GM18867 (cell line): ENCODE measurements at regions not wholly inside any gene's neighbourhood (a gene's known extent, or its start where the extent isn't known, plus 50 kb on each side); places are given as distances from the start of the nearest gene placed in this dataset.
A peak's percentile ranks its signal among the peaks of the same experiment; 100 is the strongest.
"Not testable (repeated sequence)": the region's sequence is repeated elsewhere in the genome, so short reads cannot be mapped to it uniquely, and the experiment has no call there.

Experiments used
- ATAC-seq: cut with Tn5 transposase; IDR thresholded peaks from one replicate; pipeline ENCODE4 v1.9.1; 2021; ENCODE audit warnings: mild to moderate bottlenecking, moderate library complexity; ENCODE audit not compliant: unreplicated experiment

DNA sequence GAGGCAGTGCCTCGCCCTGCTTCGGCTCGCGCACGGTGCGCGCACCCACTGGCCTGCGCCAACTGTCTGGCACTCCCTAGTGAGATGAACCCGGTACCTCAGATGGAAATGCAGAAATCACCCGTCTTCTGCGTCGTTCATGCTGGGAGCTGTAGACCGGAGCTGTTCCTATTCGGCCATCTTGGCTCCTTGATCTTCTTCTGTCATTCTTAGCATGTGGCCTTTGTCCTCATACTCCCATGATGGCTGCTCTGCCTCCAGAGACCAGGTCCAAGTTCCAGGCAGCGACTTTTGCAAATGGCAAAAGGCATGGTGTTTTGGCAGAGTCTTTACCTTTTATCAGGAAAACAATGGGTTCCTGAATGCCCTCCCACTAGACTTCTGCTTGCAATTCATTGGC, 102.6 kb upstream of the SKOR2 start:
- ATAC-seq = not testable (repeated sequence)

DNA sequence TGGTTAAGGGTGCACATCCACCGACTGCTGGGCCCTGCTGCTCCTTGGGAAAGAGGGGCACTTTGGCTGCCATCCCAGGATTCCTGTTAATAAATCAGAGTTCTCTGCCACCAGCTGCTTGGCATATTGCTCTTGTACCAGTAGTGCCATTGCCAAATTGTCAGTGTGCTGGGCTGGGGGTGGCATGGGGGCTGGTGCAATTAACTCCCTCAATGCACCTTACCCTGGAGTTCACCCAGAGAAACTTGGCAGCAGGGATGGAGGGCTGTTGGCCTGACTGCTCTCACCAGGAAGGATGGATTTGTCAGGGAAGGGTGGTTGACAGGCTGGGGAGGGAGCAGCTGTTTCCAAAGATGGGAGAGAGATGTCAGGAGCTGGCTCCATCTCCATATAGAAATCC, 94.6 kb upstream of the SKOR2 start:
- ATAC-seq = no peak

- ATAC-seq = no peak
These were observed 93.8 kb upstream of the SKOR2 start for GRCh38 chr18:47345291-47345690.

DNA sequence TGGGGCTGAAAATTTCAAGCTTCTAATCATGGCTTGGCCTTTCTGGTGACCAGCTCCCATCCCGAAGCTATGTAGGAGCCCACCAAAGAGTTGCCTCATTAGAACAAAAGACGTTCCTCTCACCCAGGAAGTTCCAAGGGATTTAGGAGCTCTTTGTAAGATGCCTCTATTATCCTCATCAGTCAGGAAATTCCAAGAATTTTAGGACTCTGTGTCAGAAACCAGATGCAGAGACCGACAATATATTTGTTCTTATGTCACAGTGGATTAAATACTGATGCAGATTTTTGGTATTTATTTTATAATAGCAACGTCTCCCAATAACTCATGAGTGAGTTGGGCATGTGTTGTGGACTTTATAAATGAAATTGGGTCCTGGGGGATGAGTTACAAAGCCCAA, 91.8 kb upstream of the SKOR2 start:
- ATAC-seq = no peak

DNA sequence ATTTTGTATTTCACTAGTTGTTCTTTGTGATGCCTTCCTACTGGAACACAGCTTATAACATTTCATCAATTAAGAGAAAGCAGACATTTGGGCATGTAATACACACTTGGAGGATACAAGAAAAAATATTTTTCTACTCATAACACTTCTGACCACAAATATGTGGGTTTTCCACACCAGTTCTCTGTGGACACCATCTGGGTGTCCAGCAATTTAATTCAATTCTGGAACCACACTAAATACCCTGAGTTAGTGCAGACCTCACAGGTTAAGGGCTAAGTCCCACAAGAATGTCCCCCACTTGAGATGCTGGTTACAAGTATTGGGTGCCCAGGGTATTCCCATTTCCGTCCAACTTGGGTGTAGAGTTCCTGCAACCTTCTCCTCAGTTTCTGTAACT, 91.1 kb upstream of the SKOR2 start:
- ATAC-seq = no peak

DNA sequence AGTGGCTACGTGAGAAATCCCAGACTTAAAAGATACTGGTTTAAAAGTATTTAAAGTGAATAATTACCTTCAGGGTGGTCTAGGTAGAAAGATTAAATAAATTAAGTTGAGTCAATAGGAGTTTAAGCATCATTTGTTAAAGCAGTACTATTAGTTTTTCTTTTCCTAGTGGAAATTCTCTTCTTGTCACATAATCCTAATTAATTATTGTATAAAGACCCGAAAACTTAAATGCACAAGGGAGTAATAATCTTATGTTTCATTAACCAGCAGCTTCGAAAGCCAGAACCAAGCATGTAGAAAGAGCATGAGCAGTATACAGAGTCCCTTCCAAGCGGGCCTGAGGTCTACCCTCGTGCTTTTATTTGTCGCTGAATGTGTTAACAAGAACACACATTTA, 90.2 kb upstream of the SKOR2 start:
- no peak for ATAC-seq

DNA sequence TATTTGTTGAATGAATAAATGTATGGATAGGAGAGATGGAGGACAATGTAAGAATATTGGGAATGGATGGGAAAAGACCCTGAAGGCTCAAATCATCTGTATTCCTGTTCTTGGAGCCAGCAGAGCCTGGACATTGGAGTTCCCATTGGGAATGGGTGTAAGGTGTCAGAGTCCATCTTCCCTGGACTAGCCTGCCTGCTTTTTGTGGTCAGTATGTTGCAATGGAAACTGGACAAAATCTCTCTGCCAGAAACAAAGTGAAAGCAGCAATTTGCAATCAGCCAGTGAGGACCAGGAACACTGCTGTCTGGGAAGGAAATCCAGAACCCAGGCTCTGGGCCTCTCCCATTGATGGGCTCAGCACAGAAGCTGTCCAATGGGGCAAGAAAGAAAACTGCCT, 83.5 kb upstream of the SKOR2 start:
- no peak for ATAC-seq

- no peak for ATAC-seq
These were observed 82.6 kb upstream of the SKOR2 start for GRCh38 chr18:47333926-47334635.

- ATAC-seq = no peak
These were observed 80.2 kb upstream of the SKOR2 start for GRCh38 chr18:47331641-47332040.

DNA sequence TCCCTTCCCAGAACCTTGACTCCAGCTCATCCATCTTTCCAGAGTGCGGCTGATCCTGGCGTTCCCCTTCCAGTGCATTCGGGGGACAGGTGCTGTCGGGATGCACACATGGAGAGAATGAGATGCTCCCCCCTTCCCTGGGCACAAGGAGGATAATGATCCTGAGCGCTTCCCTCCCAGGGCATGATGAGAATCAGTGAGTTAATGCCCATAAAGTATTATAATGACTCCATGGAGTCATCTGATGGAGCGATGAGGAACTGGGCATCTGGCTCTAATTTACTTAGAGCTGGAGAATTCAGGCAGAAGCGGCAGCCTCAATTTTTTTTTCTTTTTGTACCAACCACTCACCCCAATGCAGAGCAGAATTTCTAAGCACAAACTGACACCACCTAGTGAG, 79.6 kb upstream of the SKOR2 start:
- ATAC-seq = no peak

DNA sequence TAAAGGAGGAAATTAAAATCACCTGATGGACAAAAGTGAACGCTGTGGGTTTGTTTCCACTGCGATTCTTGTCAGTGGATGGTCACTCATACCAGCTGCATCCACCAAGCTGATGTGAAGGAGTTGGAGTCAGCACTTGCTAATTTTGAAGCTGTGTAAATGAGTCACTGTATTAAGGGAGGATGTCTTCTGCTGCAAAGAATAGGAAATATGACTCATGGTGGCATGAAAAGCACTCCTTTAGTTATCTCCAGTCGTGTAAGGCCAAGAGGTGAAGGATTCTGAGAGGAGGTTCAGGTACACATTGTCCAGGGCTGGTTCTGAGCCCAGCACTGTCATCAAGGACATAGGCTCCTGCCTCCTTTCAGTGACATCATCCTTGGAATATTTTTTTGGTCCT, 71.7 kb upstream of the SKOR2 start:
- ATAC-seq = no peak

GRCh38 chr18:47321815-47322214, 70.4 kb upstream of the SKOR2 start:
- no peak for ATAC-seq

GRCh38 chr18:47317824-47318508, 66.5 kb upstream of the SKOR2 start:
- ATAC-seq = peak; percentile 66

GRCh38 chr18:47316924-47317323, 65.5 kb upstream of the SKOR2 start:
- ATAC-seq = no peak

GRCh38 chr18:47313901-47314300, 62.4 kb upstream of the SKOR2 start:
- ATAC-seq = no peak

- no peak for ATAC-seq
These were observed 60.1 kb upstream of the SKOR2 start for GRCh38 chr18:47311585-47311984.
